ENCODE measurements at regions not wholly inside any gene's neighbourhood (a gene's known extent, or its start where the extent isn't known, plus 50 kb on each side); places are given as distances from the start of the nearest gene placed in this dataset.

DNA sequence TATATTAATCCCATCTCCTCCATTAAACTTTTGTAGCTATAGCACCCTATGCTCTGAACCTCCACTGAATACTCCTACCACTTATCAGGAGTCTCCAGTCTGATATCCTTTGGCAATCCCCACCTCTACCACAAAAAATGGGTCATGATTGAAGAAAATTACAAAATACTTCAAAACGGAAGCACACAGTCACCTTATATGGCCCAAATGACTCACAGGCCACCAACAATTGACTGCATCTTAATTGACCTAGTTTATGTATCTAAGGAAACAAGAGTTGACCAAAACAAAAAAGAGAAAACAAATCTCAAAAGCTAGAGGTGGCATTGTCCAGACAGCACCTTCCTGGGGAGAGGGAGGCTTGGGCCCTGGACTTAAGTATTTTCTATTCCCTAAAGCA lies 120.0 kb upstream of the DIAPH2 start:
- H3K4me3 ChIP-seq: no peak overlapping the region
- DNase-seq (ENCODE audit: low read depth, low spot score) (no peak), FAIRE-seq (no peak), ATAC-seq (no peak; the same call in 2 of the 3 replicates)
- H3K9me3 ChIP-seq (replicated peaks; ENCODE audit: control insufficient read depth, insufficient read depth, low read length): no peaks in the 10 kb centered on the region
- RAD21 ChIA-PET (ENCODE audit: unreplicated experiment): no interaction called here
- in situ Hi-C loops (cut with MboI): no loop called here
- no peak overlapping the region for H3K4me2 ChIP-seq (ENCODE audit: control insufficient read depth, insufficient read depth)
- SMC1A ChIA-PET (ENCODE audit: uncharacterized antibody, unreplicated experiment): no interaction called here
- H3K27ac ChIP-seq (ENCODE audit: control insufficient read depth, insufficient read depth): no peak overlapping the region
- no TSS peak for BruUV-seq (replicated peaks)
- no peaks in the 10 kb centered on the region for H3K4me1 ChIP-seq (ENCODE audit: control insufficient read depth, insufficient read depth, low read length)
- H3K9ac ChIP-seq (ENCODE audit: control insufficient read depth, insufficient read depth, low read length): no peak overlapping the region
- H4K20me1 ChIP-seq (ENCODE audit: control insufficient read depth, insufficient read depth): no peaks in the 10 kb centered on the region
- no peaks in the 10 kb centered on the region for H3K79me2 ChIP-seq (ENCODE audit: control insufficient read depth, insufficient read depth, low read length)
- intact Hi-C loops (cut with micrococcal nuclease; ENCODE audit: unreplicated experiment): no loop called here
- POLR2A ChIA-PET: interaction anchor here (0.7 kb wide), 1 partner anchor 183 kb away, joined by 4 read pairs; no protein-coding TSS in a partner anchor
- 45% methylated on average over 1 of the region's 1 CpG for WGBS (ENCODE audit: insufficient coverage, insufficient replicate concordance, low lambda C conversion rate, missing lambda C conversion rate)
- H2AFZ ChIP-seq (ENCODE audit: control insufficient read depth, low read depth, low read length): no peak overlapping the region
- CTCF ChIA-PET: interaction anchor here (0.6 to 0.8 kb wide), 2 partner anchors 11 to 28 kb away, joined by 3 read pairs; no protein-coding TSS in a partner anchor
- TF ChIP-seq RB1 (IDR thresholded peaks at IDR 0.05; ENCODE audit: borderline replicate concordance) (no peak), ATF2 (IDR thresholded peaks at IDR 0.05; ENCODE audit: low read length) (no peak), TCF3 (IDR thresholded peaks at IDR 0.05; ENCODE audit: borderline replicate concordance, insufficient read depth, low read depth, low read length) (no peak), DPF2 (IDR thresholded peaks at IDR 0.05) (no peak), ATF3 (IDR thresholded peaks at IDR 0.05; ENCODE audit: borderline replicate concordance, extremely low read depth, low read depth, low read length) (no peak), ZNF24 (IDR thresholded peaks at IDR 0.05) (no peak), STAT3 (IDR thresholded peaks at IDR 0.05; ENCODE audit: low read depth, low read length) (no peak), SMAD5 (IDR thresholded peaks at IDR 0.05; ENCODE audit: low read depth) (no peak), ESRRA (IDR thresholded peaks at IDR 0.05; ENCODE audit: low read length) (no peak), RUNX3 (IDR thresholded peaks at IDR 0.05; ENCODE audit: low read length) (no peak), PAX8 (IDR thresholded peaks at IDR 0.05) (no peak), HCFC1 (IDR thresholded peaks at IDR 0.05; ENCODE audit: low read length) (no peak), CHD2 (IDR thresholded peaks at IDR 0.05; ENCODE audit: borderline replicate concordance, low read depth, low read length) (no peak), HDAC6 (IDR thresholded peaks at IDR 0.05; ENCODE audit: unreplicated experiment) (no peak), JUNB (IDR thresholded peaks at IDR 0.05) (no peak)
- TF ChIP-seq, protein P1, sequence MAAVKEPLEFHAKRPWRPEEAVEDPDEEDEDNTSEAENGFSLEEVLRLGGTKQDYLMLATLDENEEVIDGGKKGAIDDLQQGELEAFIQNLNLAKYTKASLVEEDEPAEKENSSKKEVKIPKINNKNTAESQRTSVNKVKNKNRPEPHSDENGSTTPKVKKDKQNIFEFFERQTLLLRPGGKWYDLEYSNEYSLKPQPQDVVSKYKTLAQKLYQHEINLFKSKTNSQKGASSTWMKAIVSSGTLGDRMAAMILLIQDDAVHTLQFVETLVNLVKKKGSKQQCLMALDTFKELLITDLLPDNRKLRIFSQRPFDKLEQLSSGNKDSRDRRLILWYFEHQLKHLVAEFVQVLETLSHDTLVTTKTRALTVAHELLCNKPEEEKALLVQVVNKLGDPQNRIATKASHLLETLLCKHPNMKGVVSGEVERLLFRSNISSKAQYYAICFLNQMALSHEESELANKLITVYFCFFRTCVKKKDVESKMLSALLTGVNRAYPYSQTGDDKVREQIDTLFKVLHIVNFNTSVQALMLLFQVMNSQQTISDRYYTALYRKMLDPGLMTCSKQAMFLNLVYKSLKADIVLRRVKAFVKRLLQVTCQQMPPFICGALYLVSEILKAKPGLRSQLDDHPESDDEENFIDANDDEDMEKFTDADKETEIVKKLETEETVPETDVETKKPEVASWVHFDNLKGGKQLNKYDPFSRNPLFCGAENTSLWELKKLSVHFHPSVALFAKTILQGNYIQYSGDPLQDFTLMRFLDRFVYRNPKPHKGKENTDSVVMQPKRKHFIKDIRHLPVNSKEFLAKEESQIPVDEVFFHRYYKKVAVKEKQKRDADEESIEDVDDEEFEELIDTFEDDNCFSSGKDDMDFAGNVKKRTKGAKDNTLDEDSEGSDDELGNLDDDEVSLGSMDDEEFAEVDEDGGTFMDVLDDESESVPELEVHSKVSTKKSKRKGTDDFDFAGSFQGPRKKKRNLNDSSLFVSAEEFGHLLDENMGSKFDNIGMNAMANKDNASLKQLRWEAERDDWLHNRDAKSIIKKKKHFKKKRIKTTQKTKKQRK (IDR thresholded peaks at IDR 0.05; ENCODE audit: low read depth, low read length): no peak
- TF ChIP-seq, protein P2, sequence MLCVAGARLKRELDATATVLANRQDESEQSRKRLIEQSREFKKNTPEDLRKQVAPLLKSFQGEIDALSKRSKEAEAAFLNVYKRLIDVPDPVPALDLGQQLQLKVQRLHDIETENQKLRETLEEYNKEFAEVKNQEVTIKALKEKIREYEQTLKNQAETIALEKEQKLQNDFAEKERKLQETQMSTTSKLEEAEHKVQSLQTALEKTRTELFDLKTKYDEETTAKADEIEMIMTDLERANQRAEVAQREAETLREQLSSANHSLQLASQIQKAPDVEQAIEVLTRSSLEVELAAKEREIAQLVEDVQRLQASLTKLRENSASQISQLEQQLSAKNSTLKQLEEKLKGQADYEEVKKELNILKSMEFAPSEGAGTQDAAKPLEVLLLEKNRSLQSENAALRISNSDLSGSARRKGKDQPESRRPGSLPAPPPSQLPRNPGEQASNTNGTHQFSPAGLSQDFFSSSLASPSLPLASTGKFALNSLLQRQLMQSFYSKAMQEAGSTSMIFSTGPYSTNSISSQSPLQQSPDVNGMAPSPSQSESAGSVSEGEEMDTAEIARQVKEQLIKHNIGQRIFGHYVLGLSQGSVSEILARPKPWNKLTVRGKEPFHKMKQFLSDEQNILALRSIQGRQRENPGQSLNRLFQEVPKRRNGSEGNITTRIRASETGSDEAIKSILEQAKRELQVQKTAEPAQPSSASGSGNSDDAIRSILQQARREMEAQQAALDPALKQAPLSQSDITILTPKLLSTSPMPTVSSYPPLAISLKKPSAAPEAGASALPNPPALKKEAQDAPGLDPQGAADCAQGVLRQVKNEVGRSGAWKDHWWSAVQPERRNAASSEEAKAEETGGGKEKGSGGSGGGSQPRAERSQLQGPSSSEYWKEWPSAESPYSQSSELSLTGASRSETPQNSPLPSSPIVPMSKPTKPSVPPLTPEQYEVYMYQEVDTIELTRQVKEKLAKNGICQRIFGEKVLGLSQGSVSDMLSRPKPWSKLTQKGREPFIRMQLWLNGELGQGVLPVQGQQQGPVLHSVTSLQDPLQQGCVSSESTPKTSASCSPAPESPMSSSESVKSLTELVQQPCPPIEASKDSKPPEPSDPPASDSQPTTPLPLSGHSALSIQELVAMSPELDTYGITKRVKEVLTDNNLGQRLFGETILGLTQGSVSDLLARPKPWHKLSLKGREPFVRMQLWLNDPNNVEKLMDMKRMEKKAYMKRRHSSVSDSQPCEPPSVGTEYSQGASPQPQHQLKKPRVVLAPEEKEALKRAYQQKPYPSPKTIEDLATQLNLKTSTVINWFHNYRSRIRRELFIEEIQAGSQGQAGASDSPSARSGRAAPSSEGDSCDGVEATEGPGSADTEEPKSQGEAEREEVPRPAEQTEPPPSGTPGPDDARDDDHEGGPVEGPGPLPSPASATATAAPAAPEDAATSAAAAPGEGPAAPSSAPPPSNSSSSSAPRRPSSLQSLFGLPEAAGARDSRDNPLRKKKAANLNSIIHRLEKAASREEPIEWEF (IDR thresholded peaks at IDR 0.05; ENCODE audit: insufficient replicate concordance, low read depth, low read length): no peak
- H3K27me3 ChIP-seq (replicated peaks in 1 of 2; ENCODE audit: control insufficient read depth in 2 of 2, insufficient read depth in 2 of 2, low read length in 1 of 2): no peaks in the 10 kb centered on the region
- no peaks in the 10 kb centered on the region for H3K36me3 ChIP-seq (ENCODE audit: control insufficient read depth in 2 of 2, insufficient read depth in 2 of 2, low read length in 1 of 2)

All from GM12878 (cell line).